ENCODE measurements at regions not wholly inside any gene's neighbourhood (a gene's known extent, or its start where the extent isn't known, plus 50 kb on each side); places are given as distances from the start of the nearest gene placed in this dataset.

DNA sequence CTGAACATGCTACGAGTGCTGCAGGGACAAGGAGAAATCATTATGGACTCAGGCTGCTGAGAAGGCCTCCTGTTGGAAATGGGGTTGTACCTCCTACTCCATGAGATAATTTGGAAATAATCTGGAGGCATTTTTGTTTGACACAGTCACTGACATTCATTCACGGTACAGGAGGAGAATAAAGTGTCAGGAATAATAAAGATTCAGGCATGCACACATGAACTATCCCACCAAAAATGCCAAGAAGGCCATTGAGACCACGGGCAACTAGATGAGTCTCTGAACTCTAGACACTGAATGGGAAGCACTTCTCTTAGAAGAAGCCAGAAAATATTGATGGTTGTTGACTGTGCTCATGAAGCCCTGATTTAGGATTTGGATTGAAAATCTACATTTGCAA, 220.9 kb upstream of the HABP2 start:
- no peak for FAIRE-seq

DNA sequence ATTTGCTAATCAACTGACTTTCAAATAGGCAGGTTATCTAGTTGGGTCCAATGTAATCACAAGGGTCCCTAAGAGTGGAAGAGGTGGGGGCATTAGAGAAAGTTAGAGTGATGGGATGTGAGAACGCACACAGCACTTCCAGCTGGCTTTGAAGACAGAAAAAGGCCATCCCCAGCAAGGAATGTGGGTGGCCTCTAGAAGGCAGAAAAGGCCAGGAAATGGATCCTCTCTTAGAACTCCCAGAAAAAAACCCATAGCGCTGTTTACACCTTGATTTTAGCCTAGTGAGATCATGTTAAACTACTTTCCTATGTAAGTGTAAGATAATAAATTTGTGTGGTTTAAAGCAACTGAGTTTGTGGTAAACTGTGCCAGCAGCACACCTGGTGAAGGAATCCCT, 219.5 kb upstream of the HABP2 start:
- no peak for FAIRE-seq

DNA sequence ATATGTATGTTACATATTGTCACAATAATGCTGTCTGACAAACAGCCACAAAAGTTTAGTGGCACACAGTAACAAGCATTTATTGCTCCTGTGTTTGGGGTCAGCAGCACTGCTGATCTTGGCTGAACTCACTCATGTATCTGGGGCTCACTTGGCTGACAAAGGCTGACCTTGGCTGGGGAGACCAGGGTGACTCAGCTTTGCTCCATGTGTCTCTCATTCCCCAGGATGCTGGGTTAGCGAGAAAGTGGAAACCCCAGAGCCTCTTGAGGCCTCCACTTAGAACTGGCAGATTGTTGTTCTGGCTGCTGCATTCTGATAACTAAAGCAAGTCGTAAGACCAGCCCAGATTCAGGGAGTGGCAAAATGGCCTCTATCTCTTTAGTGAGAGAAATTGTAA, 217.3 kb upstream of the HABP2 start:
- FAIRE-seq: no peak

DNA sequence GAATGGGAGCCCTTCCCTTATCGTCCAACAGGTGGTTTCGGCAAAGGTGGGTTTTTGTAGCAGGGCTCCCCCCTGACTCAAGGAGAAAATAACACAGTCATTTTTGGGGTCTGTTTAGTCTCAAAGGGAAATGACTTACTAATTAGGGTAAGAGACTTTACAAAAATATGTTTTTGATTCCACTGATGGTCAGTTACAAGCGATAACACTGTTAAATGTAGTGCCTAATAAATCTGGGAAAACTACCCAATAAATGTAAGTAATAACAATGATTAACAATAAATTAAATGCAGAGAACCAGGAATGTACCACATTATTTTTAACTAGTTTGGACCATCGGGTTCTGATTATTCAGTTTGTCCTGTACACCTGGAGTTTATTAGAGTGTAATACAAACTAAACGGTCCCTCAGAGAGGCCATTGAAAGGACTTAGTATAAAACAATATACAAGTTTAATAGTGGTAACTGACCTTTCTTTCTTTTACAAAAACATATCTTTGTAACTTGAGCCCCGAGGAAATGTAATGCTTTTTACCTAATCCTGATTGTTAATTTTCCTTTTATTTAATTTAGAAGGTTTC, 216.2 kb upstream of the HABP2 start:
- no peak for FAIRE-seq

DNA sequence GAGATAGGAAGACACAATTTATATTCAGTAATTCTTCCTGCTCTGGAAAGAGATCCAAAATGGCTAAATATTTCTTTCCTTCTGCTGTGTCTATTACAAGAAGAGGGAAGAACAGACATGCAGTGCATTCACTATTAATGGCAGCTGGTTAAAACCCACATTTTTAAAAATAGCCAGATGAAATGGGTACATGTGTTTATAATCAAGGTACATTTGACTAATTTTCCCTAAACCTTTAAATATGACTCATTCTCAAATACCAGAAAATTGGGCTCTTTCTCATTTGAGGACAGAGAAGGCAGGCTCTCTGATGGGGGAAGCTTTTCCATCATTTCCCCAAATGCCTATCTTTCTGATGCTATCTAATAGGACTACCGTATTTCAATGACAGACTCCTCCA, 215.7 kb upstream of the HABP2 start:
- FAIRE-seq: no peak

DNA sequence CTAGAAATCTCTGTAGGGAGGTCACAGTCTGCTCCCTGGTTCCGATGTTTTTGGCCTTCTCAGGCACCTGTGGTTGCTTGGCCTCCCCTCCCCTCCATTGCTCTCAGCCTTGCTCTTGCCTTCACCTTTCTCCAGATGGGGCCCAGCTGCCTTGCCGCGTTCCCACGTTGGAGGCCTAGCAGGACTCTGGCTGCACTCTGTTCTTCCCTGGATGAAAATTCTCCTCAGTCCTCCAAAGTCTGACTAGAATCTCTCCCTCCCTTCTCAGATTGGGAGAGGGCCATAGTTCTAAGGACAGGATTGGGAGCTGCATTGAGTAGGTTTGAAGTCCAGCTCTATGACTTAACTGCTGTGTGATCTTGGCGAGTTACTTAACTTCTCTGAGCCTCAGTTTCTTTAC, 213.7 kb upstream of the HABP2 start:
- FAIRE-seq: no peak

DNA sequence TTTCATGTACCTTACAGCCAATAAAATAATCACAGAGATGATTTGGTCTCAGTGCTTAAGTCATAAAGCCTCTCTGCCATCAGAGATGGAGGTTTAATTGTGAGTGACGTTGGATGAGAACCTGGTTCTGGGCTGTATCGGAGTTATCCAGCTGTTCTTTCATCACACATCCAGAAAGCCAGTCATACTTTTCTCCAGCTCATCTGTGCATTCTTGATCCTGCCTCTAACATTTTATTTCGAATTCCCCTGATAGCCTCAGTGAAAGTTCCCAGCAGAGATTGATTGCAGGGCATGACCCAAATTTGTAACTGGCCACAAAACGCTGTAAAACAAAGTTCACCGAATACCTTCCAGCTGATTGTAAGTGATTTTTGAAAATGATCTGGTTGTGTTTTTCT, 212.6 kb upstream of the HABP2 start:
- FAIRE-seq: no peak

DNA sequence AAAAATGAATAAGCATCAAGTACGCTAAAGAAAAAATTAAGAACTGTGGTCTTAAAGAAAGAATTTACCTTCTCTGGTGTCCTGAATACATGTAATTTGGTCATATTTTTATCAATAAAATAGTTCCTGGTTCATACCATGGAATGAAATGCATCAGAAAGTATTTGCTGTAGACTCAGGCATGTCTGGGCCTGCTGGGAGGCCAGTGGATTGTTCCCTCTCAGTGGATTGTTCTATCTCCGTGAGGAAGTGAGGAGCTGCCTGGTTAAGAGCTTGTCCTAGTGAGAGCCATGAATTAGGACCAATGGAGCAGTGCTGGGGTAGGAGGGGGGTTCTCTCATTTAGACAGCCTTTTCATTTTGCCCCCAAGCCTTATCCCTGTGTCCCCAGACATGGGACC, 211.7 kb upstream of the HABP2 start:
- no peak for FAIRE-seq

DNA sequence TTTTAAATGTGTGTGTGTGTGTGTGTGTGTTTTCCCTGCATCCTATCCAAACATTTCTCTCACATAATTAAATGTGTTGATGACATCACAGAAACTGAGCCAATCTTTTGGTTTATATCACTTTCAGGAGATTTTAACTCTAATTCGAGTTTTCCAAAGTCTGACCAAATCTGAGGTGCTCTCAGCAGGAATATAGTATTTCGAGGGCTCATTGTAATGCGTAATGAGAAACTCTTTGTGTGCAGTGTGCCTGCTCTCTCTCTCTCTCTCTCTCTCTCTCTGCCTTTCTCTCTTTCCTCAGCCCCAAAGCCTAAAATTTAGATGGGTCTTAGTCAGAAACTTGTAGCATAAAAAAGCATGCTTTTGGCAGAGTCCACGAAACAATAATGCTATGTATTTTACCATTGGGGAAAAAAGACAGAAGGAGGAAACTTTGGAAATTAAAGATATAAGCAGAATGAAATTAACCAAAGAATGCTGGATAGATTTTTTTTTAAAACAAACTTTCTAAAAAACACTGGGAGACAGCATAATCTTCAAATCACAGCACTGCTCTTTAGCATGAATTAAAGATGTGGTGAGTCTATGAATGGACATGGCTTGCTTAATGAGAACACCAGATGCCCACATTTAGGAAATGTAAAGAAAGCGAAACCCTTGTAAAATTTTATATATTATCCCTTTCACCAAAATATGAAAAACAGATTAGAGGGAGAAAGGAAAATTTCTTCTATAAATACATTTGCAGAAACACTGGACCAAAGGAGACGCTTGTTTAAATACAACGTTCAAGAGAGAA, 206.8 kb upstream of the HABP2 start:
- peak; percentile 98 for FAIRE-seq

DNA sequence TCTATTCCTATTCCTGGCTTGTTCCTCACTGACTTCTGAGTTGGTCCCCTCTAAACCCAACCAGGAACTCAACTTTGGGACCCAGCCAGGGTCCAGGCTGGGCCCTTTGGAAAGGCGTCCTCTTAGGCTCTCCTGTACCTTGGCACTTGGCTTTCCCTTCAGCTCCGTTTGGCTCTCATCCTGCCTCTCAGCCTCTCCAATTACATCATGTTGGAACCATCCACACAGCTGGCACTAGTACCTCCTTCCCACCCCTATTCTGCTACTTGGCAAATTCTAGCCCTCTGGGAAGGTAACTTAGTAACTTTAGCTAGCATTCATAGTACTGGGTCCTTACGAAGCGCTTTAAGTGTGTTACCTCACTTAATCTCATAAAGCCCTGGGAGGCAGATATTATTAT, 205.3 kb upstream of the HABP2 start:
- FAIRE-seq: no peak

DNA sequence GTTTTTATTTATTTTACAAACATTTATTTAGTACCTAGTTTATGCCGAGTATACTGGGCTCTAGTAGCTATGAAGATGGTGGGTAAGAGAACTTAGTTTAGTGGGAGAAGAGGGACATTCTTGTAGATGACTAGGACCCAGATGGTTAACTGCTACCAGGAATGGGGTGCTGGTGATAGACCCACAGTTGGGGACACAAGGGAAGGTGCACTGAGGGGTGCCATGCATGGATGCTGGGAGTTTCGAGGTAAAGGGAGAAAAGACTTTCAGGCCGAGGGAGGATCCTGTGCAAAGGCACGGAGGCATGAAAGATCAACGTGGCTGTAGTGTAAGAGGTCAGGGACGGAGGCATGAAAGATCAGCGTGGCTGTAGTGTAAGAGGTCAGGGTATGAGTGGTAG, 204.2 kb upstream of the HABP2 start:
- no peak for FAIRE-seq

DNA sequence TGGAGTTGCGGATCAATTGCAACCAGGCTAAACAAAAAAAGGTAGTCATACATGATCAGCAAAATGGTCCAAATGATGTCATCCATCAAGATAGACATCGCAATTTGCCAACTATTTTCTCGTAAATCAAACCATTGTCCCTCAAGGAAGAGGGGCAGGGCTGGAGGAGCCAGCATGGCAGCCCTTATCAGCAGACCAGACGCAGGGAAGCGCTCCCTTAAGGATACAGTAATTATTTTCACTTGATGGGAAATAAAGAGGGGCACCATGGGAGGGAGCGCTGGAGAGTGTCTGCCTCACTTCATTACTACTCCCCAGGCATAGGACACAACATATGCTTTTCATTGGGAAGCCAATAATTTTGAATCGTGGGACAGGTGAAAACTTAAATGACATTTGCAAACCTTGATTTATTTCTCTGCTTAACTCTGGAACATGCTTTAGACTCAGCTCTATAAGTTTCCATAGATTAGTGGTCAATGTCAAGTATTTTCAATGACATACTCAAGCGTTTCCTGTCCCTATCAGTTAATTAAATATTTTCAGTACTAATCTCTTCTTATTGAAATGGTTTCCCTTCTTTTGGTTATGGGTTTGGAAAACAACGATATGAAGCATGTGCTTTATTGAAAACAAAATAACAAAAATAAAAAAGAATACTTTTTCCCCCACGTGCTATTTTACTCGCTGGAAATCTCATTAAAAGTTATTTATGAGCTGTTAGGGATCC, 202.4 kb upstream of the HABP2 start:
- no peak for FAIRE-seq

DNA sequence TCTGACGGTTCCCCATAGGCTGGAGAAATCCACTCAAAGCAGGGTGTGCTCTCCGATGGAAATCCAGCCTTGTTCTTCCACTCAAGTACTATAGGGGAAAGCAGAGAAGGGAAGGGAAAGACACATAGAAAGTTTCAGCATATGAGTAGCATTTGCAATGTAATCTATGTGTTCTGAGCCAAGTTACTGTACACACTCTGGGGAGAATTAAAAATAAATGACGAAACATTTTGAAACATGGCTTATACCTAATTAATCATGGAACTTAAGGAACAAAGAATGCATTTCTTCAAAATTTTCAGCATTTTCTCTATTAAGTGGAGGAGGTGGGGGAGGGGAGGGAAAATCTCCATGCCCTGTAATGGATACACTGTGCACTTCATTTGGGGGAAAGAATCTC, 198.1 kb upstream of the HABP2 start:
- no peak for FAIRE-seq

DNA sequence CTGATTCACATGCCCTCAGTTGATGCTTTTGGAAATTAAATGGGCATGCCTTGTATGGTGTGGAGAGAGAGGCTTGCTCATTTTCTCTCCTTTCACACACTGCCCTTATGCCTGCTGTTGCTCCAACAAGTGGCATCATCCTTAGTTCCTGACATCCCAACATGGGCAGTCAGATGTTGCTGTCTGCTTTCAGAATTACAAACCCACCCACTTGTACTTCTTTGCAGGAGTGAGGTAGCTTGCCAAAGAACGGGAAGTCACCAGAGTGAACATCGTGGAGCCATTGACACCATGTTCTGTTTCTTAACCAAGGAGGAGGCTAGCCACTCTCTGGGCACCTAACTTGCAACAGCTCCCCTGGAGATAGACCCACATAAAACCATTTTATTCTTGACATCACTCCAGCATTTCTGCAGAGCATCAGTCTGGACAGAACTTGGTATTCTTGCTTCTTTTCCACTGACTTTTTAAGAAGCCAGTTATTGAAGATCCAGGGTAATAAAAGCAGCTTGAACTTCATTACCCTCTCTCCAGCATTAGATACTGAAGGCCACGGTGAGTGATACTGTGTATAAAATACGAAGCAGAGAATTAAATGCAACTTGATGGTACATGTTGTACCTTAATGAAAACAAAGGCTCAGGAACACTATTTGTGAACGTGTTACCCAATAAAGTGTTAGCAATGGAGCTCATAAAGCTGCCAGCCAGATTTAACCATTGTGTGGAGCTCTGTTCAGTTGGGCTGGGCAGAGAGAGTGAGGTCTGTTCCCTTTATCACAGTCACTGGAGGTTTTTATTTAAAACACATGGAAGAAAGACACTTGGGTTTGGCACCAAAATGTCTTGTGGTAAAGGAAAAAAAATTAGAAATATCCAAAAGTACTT, 195.8 kb upstream of the HABP2 start:
- FAIRE-seq: no peak

DNA sequence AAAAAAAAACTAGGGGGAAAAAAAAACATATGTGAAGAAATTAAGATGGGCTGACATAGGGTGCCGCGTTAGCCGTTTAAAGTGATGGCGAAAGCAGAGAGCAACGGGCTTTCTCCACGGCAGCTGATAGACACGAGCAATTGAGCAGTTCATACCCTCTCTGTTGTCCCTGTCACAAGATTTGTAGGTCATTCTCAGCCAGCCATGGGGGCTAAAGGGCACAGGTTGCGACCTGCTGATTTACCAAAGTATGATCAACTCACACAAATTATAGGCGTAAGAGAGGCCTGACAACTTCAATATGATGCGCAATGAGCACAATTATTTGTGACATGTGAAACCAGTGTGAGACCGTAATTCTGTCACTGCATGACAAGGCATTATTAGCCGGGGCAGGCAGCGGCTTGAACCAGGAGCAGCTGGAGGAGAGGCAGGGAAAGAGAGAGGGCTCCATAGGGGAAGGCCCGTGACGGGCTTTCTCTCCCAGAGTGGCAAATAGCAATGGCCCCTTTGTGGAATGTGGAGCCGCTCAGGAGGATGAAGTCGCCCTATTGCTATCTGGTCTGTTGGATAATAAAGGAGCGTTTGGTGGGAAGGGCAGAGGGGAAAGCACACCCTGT, 195.1 kb upstream of the HABP2 start:
- no peak for FAIRE-seq

DNA sequence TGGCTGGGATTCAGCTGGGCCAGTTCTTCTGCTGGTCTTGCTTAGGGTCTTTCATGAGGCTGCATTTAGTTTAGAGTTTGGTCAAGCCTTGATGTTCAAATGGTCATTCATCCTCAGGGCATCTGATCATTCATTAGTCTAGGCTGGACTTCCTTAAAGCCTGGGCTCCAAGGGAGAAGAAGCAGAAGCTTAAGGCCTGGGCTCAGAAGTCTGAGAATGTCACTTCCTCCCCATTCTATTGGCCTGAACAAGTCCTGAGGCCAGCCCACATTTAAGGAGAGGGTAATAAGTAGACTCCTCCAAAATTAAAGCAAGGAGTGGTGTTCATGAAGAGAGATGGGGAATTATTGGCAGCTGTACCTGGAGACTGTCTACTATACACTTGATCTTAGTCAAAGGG, 193.2 kb upstream of the HABP2 start:
- no peak for FAIRE-seq

DNA sequence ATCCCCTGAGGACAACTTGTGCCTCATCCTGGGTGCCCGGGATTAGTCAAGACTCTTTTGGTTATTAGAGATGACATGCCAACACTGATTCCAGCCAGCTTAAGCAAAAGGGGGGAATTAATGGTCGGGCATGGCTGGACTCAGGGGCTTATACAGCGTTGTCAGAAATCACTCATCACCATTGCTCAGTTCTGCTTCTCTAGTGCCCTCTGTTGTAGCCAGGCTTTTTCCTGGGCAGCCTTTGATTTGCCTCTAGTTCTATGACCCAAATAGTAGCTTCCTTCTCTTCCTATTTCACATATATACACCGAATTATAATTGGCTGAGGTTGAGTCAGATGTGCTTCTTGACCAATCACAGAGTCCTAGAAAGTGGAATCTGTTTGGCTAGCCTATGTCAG, 192.0 kb upstream of the HABP2 start:
- no peak for FAIRE-seq

DNA sequence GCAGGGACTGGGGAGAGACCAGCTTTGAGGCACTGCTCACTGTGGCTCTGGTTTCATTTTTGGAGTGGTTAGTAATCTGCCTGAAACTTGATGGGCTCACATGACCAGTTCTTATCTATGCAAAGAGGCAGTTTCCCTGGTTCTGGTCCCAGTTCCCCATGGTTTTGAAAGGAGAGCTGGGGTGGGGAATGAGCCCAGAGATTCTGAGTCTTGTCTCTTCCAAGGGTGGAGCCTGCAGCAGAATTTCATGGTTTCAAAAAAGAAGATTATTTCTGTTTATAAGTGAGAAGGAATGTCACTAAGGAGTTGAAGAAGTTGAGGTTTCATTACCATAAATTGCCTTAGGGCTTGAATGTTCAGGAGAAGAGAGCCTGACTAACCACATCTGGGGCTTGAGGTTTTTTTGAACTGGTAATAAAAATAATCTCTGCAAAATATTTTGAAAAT, 190.2 kb upstream of the HABP2 start:
- FAIRE-seq: no peak

DNA sequence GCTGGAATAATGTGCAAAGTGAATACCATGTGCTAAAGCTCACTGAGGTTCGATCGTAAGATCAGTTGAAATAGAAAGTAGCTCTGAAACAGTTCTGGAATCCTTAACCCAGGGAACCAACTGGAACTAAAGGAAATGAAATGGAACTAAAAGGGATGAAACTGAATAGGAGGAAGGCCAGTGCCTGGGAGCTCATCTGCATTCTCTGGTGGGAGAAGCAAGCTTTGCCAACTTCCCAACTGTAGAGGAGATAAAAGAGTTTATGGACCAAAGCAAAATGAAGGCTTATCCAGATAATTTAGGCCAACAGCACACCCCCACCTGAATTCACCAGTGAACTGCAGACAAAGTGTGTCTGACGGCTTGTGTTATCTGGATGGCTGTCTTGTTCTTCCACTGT, 188.6 kb upstream of the HABP2 start:
- FAIRE-seq: no peak

DNA sequence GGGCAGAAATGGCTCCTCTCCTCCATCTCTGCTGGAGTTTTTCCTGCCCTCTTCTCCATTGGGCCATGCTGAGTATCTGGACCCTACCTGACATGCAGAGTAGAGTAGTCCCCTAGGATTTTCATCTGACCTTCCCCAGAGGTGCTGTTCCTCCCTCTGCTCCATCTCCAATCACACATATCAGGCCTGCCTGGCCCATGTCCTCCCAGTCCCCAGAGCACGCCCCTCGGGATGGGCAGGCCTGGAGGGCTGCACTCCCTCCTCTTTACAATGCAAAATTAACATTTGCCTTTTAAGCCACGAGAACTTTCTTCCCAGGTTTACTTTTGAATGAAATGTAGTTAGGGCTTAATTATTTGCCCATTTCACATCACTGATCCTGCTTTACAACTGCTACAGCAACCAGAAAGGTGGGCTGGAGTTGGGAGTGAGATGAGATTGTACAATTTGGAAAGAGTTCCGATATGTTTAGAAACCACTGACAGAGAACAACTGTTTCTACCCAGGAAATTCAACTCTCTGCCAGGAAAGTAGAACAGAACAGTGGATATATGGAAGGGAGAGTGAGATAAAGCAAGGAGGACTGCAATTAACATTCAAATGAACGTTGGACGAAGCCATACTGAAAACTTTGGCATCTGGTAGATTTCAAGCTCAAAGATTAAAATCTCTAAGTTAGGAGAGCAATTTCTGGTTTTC, 184.0 kb upstream of the HABP2 start:
- no peak for FAIRE-seq

DNA sequence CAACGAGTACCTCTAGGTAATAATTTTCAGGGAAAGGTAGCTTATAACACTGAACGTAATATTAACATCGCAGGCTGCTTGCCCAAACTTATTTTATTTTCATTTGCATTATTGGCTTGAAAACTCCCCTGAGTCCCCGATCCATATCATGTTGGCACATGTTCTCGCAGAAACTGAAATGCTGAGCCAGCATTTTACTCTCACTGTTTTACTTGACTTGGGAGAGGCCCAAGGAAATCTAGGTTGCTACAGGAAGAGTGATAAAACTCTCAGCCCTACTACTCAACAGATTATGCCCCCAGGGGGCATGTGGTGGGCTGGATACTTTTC, 183.5 kb upstream of the HABP2 start:
- FAIRE-seq: no peak

DNA sequence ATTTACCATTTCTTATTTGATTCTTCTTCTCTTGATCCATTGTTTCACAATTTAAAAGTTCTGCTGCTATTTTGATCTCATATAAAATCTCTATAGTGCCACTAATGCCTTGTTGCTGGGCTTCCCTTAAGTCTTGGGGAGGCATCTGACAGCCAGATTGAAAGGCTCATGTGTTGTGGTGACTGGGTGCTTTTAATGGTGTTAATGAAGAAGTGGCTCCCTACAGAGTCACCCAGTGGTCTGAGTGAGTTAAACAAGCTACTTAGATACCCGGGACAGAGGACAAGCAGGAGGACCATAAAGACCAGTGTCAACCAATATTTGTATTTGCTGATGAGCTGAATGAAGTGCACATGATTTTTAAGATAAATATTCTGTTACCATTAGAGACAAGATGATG, 176.4 kb upstream of the HABP2 start:
- no peak for FAIRE-seq
